HEK293 (cell line): ENCODE measurements at regions not wholly inside any gene's neighbourhood (a gene's known extent, or its start where the extent isn't known, plus 50 kb on each side); places are given as distances from the start of the nearest gene placed in this dataset.

ENCODE experiments used
- CTCF ChIA-PET: fragments of 350-600 bp; formaldehyde crosslinking; extraction: SDS; loops from one replicate; lab custom pipeline; 2021; ENCODE audit warnings: antibody characterized with exemption; lab: Yijun Ruan, JAX
- POLR2A ChIA-PET: fragments of 300-600 bp; formaldehyde crosslinking; extraction: SDS; loops from one replicate; lab custom pipeline; 2020; ENCODE audit warnings: antibody characterized with exemption, inconsistent platforms; lab: Yijun Ruan, JAX
- H3K27ac ChIP-seq: fragments of 200-500 bp; sonication (Bioruptor generic); 2 replicates; pipeline ENCODE4 v1.5.1; 2014; ENCODE audit warnings: low read depth, low read length, control low read depth, inconsistent platforms; ENCODE audit errors: extremely low read depth
- H3K36me3 ChIP-seq, 2 experiments: fragments of 200-500 bp in 1 of 2; sonication (Bioruptor generic) in 1 of 2; 1 replicate in 1 of 2; 2 replicates in 1 of 2; pipeline ENCODE4 v1.5.1; 2014 to 2017; ENCODE audit warnings: inconsistent platforms in 2 of 2, low read length in 2 of 2; ENCODE audit not compliant: control insufficient read depth in 2 of 2, insufficient read depth in 1 of 2
- H3K4me1 ChIP-seq: fragments of 200-500 bp; sonication (Bioruptor generic); 2 replicates; pipeline ENCODE4 v1.5.1; 2014; ENCODE audit warnings: mild to moderate bottlenecking, low read length, inconsistent platforms; ENCODE audit not compliant: control insufficient read depth, insufficient read depth
- H3K4me3 ChIP-seq: 2 replicates; pipeline ENCODE4 v1.5.1; 2011; ENCODE audit warnings: low read depth, mild to moderate bottlenecking, control low read depth, low read length, moderate library complexity
- H3K9me3 ChIP-seq: fragments of 200-500 bp; sonication (Bioruptor generic); 2 replicates; pipeline ENCODE4 v1.5.1; 2014; ENCODE audit warnings: low read depth, low read length, inconsistent platforms; ENCODE audit not compliant: control insufficient read depth, insufficient read depth
- IKZF3 ChIP-seq: fragments of 450-650 bp; IDR thresholded peaks from 2 replicates; pipeline ENCODE4 v1.5.0; 2018; ENCODE audit warnings: missing biosample characterization, mild to moderate bottlenecking, missing genetic modification characterization, moderate library complexity
- KLF10 ChIP-seq: fragments of 450-650 bp; IDR thresholded peaks from 2 replicates; pipeline ENCODE4 v1.5.1; 2018; ENCODE audit warnings: missing biosample characterization, mild to moderate bottlenecking, missing genetic modification characterization
- PATZ1 ChIP-seq: fragments of 450-650 bp; formaldehyde crosslinking; IDR thresholded peaks from 2 replicates; pipeline ENCODE4 v1.5.1; 2016; ENCODE audit warnings: missing biosample characterization, missing genetic modification characterization
- SCRT2 ChIP-seq: fragments of 450-650 bp; formaldehyde crosslinking; IDR thresholded peaks from 2 replicates; pipeline ENCODE4 v1.5.1; 2016; ENCODE audit warnings: missing biosample characterization, missing genetic modification characterization
- SP7 ChIP-seq: fragments of 450-650 bp; formaldehyde crosslinking; IDR thresholded peaks from 2 replicates; pipeline ENCODE4 v1.5.1; 2016; ENCODE audit warnings: missing biosample characterization, missing genetic modification characterization
- ZBTB11 ChIP-seq: fragments of 450-650 bp; formaldehyde crosslinking; conservative IDR thresholded peaks from 2 replicates; pipeline ENCODE4 v1.5.1; 2016; ENCODE audit warnings: low read depth, missing biosample characterization, missing genetic modification characterization
- ZBTB8A ChIP-seq: fragments of 450-650 bp; formaldehyde crosslinking; IDR thresholded peaks from 2 replicates; pipeline ENCODE4 v1.5.1; 2016; ENCODE audit warnings: missing biosample characterization, missing genetic modification characterization
- ZNF10 ChIP-seq: fragments of 450-650 bp; formaldehyde crosslinking; IDR thresholded peaks from 2 replicates; pipeline ENCODE4 v1.5.1; 2017; ENCODE audit warnings: missing biosample characterization, missing genetic modification characterization
- ZNF138 ChIP-seq: fragments of 450-650 bp; formaldehyde crosslinking; IDR thresholded peaks from 2 replicates; pipeline ENCODE4 v1.5.1; 2016; ENCODE audit warnings: missing biosample characterization, missing genetic modification characterization, borderline replicate concordance
- ZNF19 ChIP-seq: fragments of 450-650 bp; formaldehyde crosslinking; IDR thresholded peaks from 2 replicates; pipeline ENCODE4; 2016; ENCODE audit warnings: missing biosample characterization, missing genetic modification characterization, low read depth
- ZNF266 ChIP-seq: fragments of 450-650 bp; formaldehyde crosslinking; IDR thresholded peaks from 2 replicates; pipeline ENCODE4 v1.5.1; 2016; ENCODE audit warnings: missing biosample characterization, missing genetic modification characterization, low read depth
- ZNF335 ChIP-seq: fragments of 450-650 bp; formaldehyde crosslinking; conservative IDR thresholded peaks from 2 replicates; pipeline ENCODE4 v1.5.1; 2016; ENCODE audit warnings: missing biosample characterization, missing genetic modification characterization
- ZNF366 ChIP-seq: fragments of 450-650 bp; formaldehyde crosslinking; conservative IDR thresholded peaks from 2 replicates; pipeline ENCODE4 v1.5.1; 2016; ENCODE audit warnings: missing biosample characterization, missing genetic modification characterization
- ZNF391 ChIP-seq: fragments of 450-650 bp; formaldehyde crosslinking; IDR thresholded peaks from 2 replicates; pipeline ENCODE4 v1.5.1; 2016; ENCODE audit warnings: low read depth, missing biosample characterization, missing genetic modification characterization, borderline replicate concordance
- ZNF404 ChIP-seq: fragments of 450-650 bp; formaldehyde crosslinking; IDR thresholded peaks from 2 replicates; pipeline ENCODE4 v1.5.1; 2017; ENCODE audit warnings: missing biosample characterization, missing genetic modification characterization
- ZNF426 ChIP-seq: fragments of 450-650 bp; formaldehyde crosslinking; IDR thresholded peaks from 2 replicates; pipeline ENCODE4 v1.5.1; 2017; ENCODE audit warnings: missing biosample characterization, missing genetic modification characterization, mild to moderate bottlenecking, inconsistent platforms, moderate library complexity
- ZNF514 ChIP-seq: fragments of 450-650 bp; formaldehyde crosslinking; IDR thresholded peaks from 2 replicates; pipeline ENCODE4 v1.5.1; 2016; ENCODE audit warnings: missing biosample characterization, missing genetic modification characterization
- ZNF521 ChIP-seq: fragments of 450-650 bp; formaldehyde crosslinking; IDR thresholded peaks from 2 replicates; pipeline ENCODE4 v1.5.1; 2017; ENCODE audit warnings: missing biosample characterization, mild to moderate bottlenecking, missing genetic modification characterization
- ZNF561 ChIP-seq: fragments of 450-650 bp; IDR thresholded peaks from 2 replicates; pipeline ENCODE4 v1.5.1; 2018; ENCODE audit warnings: missing biosample characterization, missing genetic modification characterization, borderline replicate concordance
- ZNF610 ChIP-seq: fragments of 450-650 bp; formaldehyde crosslinking; IDR thresholded peaks from 2 replicates; pipeline ENCODE4 v1.5.1; 2016; ENCODE audit warnings: missing biosample characterization, missing genetic modification characterization, borderline replicate concordance
- ZNF692 ChIP-seq: fragments of 450-650 bp; formaldehyde crosslinking; IDR thresholded peaks from 2 replicates; pipeline ENCODE4 v1.5.1; 2016; ENCODE audit warnings: missing biosample characterization, missing genetic modification characterization

- no peak for TF ChIP-seq ZBTB11 (tag by site-specific recombination)
Measured at GRCh38 chr3:72412340-72412956, 435.8 kb downstream of the SHQ1 start (continued).

- TF ChIP-seq ZNF138 (tag by site-specific recombination) (no peak), ZBTB8A (tag by site-specific recombination) (no peak), SCRT2 (peak; percentile 28; the same call in 1 of the 2 replicates)
- ChIA-PET CTCF (no interaction called here), POLR2A (no interaction called here)
- Histone ChIP-seq H3K4me3 (no peak overlapping the region), H3K27ac (no peak overlapping the region), H3K4me1 (peaks cover 18% of the 10 kb centered on the region), H3K9me3 (no peaks in the 10 kb centered on the region), H3K36me3 (no peaks in the 10 kb centered on the region)
Measured at GRCh38 chr3:72411843-72412242, 436.4 kb downstream of the SHQ1 start.

- Histone ChIP-seq H3K36me3 (no peaks in the 10 kb centered on the region), H3K4me3 (no peak overlapping the region), H3K27ac (no peak overlapping the region), H3K9me3 (no peaks in the 10 kb centered on the region), H3K4me1 (peaks cover 20% of the 10 kb centered on the region)
- POLR2A ChIA-PET = no interaction called here
- TF ChIP-seq IKZF3 (tag by site-specific recombination) (no peak), ZNF692 (tag by site-specific recombination) (no peak), ZNF391 (tag by site-specific recombination) (no peak), ZNF266 (tag by site-specific recombination) (no peak), ZNF10 (tag by site-specific recombination) (no peak), ZNF404 (tag by site-specific recombination) (no peak), PATZ1 (tag by site-specific recombination) (no peak), ZNF610 (tag by site-specific recombination) (no peak), KLF10 (tag by site-specific recombination) (no peak), ZNF426 (tag by site-specific recombination) (no peak), ZNF561 (tag by site-specific recombination) (no peak), ZNF366 (tag by site-specific recombination) (no peak), SP7 (no peak), ZNF514 (tag by site-specific recombination) (no peak), ZNF521 (no peak), ZNF19 (tag by site-specific recombination) (no peak), ZNF335 (no peak)
- TF ChIP-seq, all 188 proteins: peak for 0
- CTCF ChIA-PET = no interaction called here
Measured at GRCh38 chr3:72411126-72411525, 437.1 kb downstream of the SHQ1 start.
